OCI-LY3 (cell line): ENCODE measurements at regions not wholly inside any gene's neighbourhood (a gene's known extent, or its start where the extent isn't known, plus 50 kb on each side); places are given as distances from the start of the nearest gene placed in this dataset.

Experiments used
- EZH2phosphoT487 ChIP-seq: fragments of 200-600 bp; shearing (Covaris generic); IDR thresholded peaks from 2 replicates; pipeline ENCODE4 v1.6.1; 2018; ENCODE audit warnings: antibody characterized with exemption, mixed run types, low read depth
- TF ChIP-seq, protein P1 (sequence below): fragments of 200-600, 300-600 bp; sonication (generic); IDR thresholded peaks from 2 replicates; pipeline ENCODE4 v1.5.1; 2014; ENCODE audit warnings: antibody characterized with exemption, low read length, low read depth

- TF ChIP-seq EZH2phosphoT487, result no peak
- TF ChIP-seq, protein P1, sequence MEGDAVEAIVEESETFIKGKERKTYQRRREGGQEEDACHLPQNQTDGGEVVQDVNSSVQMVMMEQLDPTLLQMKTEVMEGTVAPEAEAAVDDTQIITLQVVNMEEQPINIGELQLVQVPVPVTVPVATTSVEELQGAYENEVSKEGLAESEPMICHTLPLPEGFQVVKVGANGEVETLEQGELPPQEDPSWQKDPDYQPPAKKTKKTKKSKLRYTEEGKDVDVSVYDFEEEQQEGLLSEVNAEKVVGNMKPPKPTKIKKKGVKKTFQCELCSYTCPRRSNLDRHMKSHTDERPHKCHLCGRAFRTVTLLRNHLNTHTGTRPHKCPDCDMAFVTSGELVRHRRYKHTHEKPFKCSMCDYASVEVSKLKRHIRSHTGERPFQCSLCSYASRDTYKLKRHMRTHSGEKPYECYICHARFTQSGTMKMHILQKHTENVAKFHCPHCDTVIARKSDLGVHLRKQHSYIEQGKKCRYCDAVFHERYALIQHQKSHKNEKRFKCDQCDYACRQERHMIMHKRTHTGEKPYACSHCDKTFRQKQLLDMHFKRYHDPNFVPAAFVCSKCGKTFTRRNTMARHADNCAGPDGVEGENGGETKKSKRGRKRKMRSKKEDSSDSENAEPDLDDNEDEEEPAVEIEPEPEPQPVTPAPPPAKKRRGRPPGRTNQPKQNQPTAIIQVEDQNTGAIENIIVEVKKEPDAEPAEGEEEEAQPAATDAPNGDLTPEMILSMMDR, result no peak
Observed at GRCh38 chr3:151561878-151562277, 101.0 kb upstream of the IGSF10 start.
